ENCODE measurements at regions not wholly inside any gene's neighbourhood (a gene's known extent, or its start where the extent isn't known, plus 50 kb on each side); places are given as distances from the start of the nearest gene placed in this dataset.

DNA sequence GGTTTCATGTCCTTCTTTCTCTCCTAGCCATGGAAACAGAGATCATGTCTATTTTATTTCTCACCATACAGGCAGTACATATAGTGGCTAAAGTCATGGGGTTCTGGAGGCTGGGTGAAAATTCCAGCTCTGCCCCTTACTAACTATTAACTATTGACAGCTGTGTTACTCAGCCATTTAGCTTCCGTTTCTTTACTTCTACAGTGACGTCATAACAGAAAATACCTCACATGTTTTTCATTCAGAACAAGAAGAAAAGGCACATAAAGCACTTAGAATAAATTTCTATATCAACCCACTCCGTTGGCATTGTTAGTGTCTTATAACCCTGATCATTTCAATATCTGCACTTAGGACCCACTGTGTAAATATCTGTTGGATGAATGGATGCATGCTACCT, 1506.9 kb upstream of the TMEM132C start:
- H3K27me3 ChIP-seq, result no peaks in the 10 kb centered on the region
- no peak overlapping the region for H3K4me3 ChIP-seq
- ATAC-seq (no peak), DNase-seq (no peak)
- H3K27ac ChIP-seq, result no peak overlapping the region
- H3K4me1 ChIP-seq, result no peaks in the 10 kb centered on the region
- peaks cover 8% of the 10 kb centered on the region for H3K9me3 ChIP-seq
- intact Hi-C loops (cut with DNase I), result no loop called here
- TF ChIP-seq, protein P1, sequence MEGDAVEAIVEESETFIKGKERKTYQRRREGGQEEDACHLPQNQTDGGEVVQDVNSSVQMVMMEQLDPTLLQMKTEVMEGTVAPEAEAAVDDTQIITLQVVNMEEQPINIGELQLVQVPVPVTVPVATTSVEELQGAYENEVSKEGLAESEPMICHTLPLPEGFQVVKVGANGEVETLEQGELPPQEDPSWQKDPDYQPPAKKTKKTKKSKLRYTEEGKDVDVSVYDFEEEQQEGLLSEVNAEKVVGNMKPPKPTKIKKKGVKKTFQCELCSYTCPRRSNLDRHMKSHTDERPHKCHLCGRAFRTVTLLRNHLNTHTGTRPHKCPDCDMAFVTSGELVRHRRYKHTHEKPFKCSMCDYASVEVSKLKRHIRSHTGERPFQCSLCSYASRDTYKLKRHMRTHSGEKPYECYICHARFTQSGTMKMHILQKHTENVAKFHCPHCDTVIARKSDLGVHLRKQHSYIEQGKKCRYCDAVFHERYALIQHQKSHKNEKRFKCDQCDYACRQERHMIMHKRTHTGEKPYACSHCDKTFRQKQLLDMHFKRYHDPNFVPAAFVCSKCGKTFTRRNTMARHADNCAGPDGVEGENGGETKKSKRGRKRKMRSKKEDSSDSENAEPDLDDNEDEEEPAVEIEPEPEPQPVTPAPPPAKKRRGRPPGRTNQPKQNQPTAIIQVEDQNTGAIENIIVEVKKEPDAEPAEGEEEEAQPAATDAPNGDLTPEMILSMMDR (IDR thresholded peaks at IDR 0.05), result no peak
- no peaks in the 10 kb centered on the region for H3K36me3 ChIP-seq

DNA sequence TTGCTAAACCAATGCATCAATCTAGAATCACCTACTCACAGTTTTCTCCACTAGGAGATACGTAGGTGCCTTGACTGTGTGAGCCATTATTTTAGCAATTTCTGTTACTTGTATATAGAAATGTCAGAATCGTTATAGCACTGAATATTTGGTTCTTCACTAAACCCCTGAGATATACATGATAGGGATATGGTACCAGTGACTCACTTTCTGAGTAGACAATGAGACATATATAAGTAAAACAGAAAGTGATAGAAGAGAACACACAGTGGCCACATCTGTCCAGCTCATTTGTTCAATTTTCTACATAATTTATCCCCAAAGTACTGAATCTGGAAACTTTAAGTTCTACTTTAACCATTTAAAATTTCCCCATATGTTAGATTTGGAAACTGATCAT, 1505.5 kb upstream of the TMEM132C start:
- no peak overlapping the region for H3K4me3 ChIP-seq
- no peak overlapping the region for H3K27ac ChIP-seq
- TF ChIP-seq, protein P1 (IDR thresholded peaks at IDR 0.05), result no peak
- H3K9me3 ChIP-seq, result peaks cover 8% of the 10 kb centered on the region
- H3K36me3 ChIP-seq, result no peaks in the 10 kb centered on the region
- no peaks in the 10 kb centered on the region for H3K4me1 ChIP-seq
- ATAC-seq, result no peak
- intact Hi-C loops (cut with DNase I), result no loop called here
- DNase-seq, result no peak
- H3K27me3 ChIP-seq, result no peaks in the 10 kb centered on the region

DNA sequence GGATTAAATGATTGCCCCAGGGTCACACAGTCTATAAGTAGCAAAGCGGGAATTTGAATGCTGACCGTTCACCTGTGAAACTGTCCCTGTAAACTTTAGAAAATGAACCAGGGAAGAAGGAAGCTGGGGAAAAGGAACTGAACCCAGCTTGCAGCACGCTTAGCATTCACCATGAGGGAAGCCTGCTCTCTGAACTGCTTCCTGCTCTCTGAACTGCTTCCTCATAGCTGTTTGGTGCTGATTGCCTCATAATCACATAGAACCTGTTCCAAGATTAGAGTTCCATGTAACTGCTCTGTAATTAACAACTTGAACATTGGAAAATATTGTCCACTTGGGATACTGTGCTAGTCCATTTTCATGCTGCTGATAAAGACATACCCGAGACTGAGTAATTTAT, 1504.8 kb upstream of the TMEM132C start:
- intact Hi-C loops (cut with DNase I), result no loop called here
- no peak for ATAC-seq
- H3K4me1 ChIP-seq, result no peaks in the 10 kb centered on the region
- no peak for DNase-seq
- H3K36me3 ChIP-seq, result no peaks in the 10 kb centered on the region
- no peaks in the 10 kb centered on the region for H3K27me3 ChIP-seq
- peaks cover 8% of the 10 kb centered on the region for H3K9me3 ChIP-seq
- TF ChIP-seq, protein P1 (IDR thresholded peaks at IDR 0.05), result no peak
- H3K4me3 ChIP-seq, result no peak overlapping the region
- no peak overlapping the region for H3K27ac ChIP-seq

DNA sequence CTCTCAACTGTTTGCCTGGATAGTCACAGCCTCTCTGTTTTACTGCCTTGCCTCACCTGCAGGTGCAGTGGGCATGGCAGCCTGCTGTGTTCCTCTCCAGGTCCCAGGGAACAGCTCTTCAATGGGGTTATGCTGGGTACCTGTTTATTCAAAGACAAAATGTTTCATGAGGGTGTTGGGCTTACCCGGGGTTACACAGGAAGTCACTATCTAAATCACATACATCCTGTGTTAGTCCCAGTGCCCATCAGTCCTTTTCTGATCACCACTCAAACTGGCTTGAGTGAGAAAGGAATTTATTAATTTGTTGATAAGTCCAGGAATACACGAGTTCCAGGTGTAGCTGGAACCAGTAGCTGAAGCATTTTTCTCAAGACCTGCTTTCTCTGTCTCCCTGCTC, 1503.6 kb upstream of the TMEM132C start:
- Histone ChIP-seq H3K27ac (no peak overlapping the region), H3K27me3 (no peaks in the 10 kb centered on the region), H3K4me1 (no peaks in the 10 kb centered on the region), H3K9me3 (peaks cover 8% of the 10 kb centered on the region), H3K4me3 (no peak overlapping the region), H3K36me3 (no peaks in the 10 kb centered on the region)
- TF ChIP-seq, protein P1 (IDR thresholded peaks at IDR 0.05), result no peak
- intact Hi-C loops (cut with DNase I), result no loop called here
- ATAC-seq (no peak), DNase-seq (no peak)

DNA sequence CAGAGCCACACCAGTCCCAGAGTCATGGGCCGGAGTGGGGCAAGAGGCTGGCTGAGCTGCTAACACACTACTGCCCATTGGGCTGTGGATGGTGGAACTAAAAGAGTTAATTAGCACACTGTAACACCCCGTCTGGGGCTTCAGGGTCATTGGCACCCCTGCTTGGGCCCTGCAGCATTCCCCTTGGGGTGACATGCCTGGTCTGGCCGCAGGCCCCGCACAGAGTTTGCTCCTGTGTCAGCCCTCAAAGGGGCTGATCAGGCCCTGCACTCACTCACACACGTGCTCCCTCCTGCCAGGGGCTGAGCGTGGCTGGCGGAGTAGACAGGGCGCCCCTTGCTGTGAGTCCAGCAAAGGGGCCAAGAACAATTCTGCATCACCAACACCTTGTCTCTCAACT, 1499.6 kb upstream of the TMEM132C start:
- H3K36me3 ChIP-seq, result no peaks in the 10 kb centered on the region
- no peak overlapping the region for H3K27ac ChIP-seq
- TF ChIP-seq, protein P1 (IDR thresholded peaks at IDR 0.05), result no peak
- H3K4me1 ChIP-seq, result no peaks in the 10 kb centered on the region
- no peak for DNase-seq
- peak; percentile 20 for ATAC-seq
- H3K27me3 ChIP-seq, result no peaks in the 10 kb centered on the region
- peaks cover 8% of the 10 kb centered on the region for H3K9me3 ChIP-seq
- no peak overlapping the region for H3K4me3 ChIP-seq
- intact Hi-C loops (cut with DNase I), result no loop called here

DNA sequence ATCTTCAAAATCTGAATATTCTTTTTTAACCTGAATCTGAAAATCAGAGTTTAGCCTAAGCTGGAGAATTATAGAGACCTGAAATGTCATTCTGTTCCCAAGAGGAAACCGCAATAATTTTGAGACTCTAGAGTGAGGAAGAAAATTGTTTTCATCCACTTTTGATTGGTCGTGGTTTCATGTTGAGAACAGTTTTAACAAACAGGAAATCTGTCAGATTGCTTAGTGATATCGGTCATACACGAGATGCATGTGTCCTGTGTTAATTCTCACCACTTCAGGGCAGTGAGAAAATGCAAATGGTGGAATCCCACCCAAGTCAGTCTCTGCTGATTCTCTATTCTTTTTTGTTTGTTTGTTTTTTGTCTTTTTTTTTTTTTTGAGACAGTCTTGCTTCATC, 1498.5 kb upstream of the TMEM132C start:
- Histone ChIP-seq H3K36me3 (no peaks in the 10 kb centered on the region), H3K4me3 (no peak overlapping the region), H3K27ac (no peak overlapping the region), H3K4me1 (no peaks in the 10 kb centered on the region), H3K9me3 (no peaks in the 10 kb centered on the region), H3K27me3 (no peaks in the 10 kb centered on the region)
- no peak for DNase-seq
- TF ChIP-seq, protein P1 (IDR thresholded peaks at IDR 0.05), result no peak
- no peak for ATAC-seq
- intact Hi-C loops (cut with DNase I), result no loop called here

Data from upper lobe of right lung (tissue), 1 donor.